ENCODE measurements at regions not wholly inside any gene's neighbourhood (a gene's known extent, or its start where the extent isn't known, plus 50 kb on each side); places are given as distances from the start of the nearest gene placed in this dataset.

DNA sequence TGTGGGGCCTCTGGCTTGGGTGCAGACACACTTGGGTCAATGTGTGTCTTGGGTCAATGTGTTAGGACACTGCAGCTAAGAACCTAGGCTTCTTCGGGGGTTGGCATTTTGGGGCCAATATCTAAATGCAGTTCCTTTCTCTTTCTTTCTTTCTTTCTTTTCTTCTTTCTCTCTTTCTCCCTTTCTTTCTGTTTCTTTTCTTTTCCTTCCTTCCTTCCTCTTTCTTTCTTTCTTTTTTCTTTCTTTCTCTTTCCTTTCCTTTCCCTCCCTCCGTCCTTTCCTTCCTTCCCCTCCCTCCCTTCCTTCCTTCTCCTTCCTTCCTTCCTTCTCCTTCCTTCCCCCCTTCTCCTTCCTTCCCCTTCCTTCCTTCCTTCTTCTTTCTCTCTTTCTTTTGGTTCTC lies 57.7 kb upstream of the OSR1 start:
- no peaks in the 10 kb centered on the region for H3K4me1 ChIP-seq (ENCODE audit: insufficient read depth, insufficient read length)
- H3K4me3 ChIP-seq (ENCODE audit: insufficient read length, low read depth) = no peak overlapping the region
- H3K27me3 ChIP-seq (ENCODE audit: insufficient read depth, insufficient read length) = no peaks in the 10 kb centered on the region
- no peak for DNase-seq (ENCODE audit: low read depth, low spot score)
- no peak overlapping the region for H3K9ac ChIP-seq (ENCODE audit: insufficient read length, low read depth)
- TF ChIP-seq YY1 (IDR thresholded peaks at IDR 0.05; ENCODE audit: insufficient read depth, insufficient read length) (no peak), ZNF274 (IDR thresholded peaks at IDR 0.05; ENCODE audit: low read depth, low read length) (no peak), SUZ12 (IDR thresholded peaks at IDR 0.05; ENCODE audit: extremely low read depth, insufficient read depth, insufficient read length) (no peak)
- H3K36me3 ChIP-seq (ENCODE audit: insufficient read depth, insufficient read length, low read length) = no peaks in the 10 kb centered on the region
- H3K9me3 ChIP-seq (ENCODE audit: insufficient read depth, low read length) = no peaks in the 10 kb centered on the region

DNA sequence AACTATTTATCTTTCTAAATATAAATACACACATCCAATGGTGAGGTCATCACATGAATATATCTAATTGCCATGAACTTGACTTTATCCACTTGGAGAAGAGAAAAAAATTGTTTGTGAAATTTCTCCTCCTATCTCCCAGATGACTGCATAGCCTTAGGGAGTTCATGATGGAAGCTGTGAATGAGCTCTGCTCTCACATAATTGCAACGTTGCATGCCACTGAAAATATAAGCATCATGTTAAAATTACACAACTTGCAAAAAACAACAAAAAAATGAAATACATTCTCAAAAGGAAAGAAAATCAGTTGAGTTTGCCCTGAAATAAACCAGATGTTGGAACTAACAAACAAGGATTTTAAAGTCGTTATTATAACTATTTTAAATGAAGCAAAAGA lies 50.6 kb upstream of the OSR1 start:
- no peak overlapping the region for H3K4me3 ChIP-seq (ENCODE audit: insufficient read length, low read depth)
- no peaks in the 10 kb centered on the region for H3K9me3 ChIP-seq (ENCODE audit: insufficient read depth, low read length)
- no peaks in the 10 kb centered on the region for H3K36me3 ChIP-seq (ENCODE audit: insufficient read depth, insufficient read length, low read length)
- no peak for TF ChIP-seq YY1 (IDR thresholded peaks at IDR 0.05; ENCODE audit: insufficient read depth, insufficient read length)
- TF ChIP-seq SUZ12 (IDR thresholded peaks at IDR 0.05; ENCODE audit: extremely low read depth, insufficient read depth, insufficient read length) = no peak
- no peak for TF ChIP-seq ZNF274 (IDR thresholded peaks at IDR 0.05; ENCODE audit: low read depth, low read length)
- no peaks in the 10 kb centered on the region for H3K27me3 ChIP-seq (ENCODE audit: insufficient read depth, insufficient read length)
- H3K9ac ChIP-seq (ENCODE audit: insufficient read length, low read depth) = no peak overlapping the region
- no peaks in the 10 kb centered on the region for H3K4me1 ChIP-seq (ENCODE audit: insufficient read depth, insufficient read length)
- no peak for DNase-seq (ENCODE audit: low read depth, low spot score)

DNA sequence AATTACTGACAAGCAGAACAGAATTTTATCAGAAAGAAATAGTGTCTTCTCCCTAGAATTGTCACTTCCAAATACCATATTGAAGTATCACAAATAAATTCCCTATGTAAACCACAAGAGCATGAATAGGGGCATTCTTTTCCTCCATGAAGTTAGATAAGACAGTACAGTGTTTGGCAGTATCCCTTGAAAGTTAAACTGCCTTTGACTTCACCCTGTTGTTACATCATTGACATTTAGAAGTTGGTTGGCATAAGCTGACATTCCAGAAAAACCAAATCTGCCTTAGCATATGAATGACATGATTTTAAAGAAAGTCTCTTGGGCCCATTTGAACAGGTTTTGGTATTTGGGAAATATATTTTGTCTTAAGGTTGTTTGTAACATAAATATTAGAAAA lies 50.2 kb upstream of the OSR1 start:
- Histone ChIP-seq H3K9me3 (ENCODE audit: insufficient read depth, low read length) (no peaks in the 10 kb centered on the region), H3K36me3 (ENCODE audit: insufficient read depth, insufficient read length, low read length) (no peaks in the 10 kb centered on the region), H3K27me3 (ENCODE audit: insufficient read depth, insufficient read length) (no peaks in the 10 kb centered on the region), H3K9ac (ENCODE audit: insufficient read length, low read depth) (no peak overlapping the region), H3K4me3 (ENCODE audit: insufficient read length, low read depth) (no peak overlapping the region), H3K4me1 (ENCODE audit: insufficient read depth, insufficient read length) (no peaks in the 10 kb centered on the region)
- no peak for TF ChIP-seq ZNF274 (IDR thresholded peaks at IDR 0.05; ENCODE audit: low read depth, low read length)
- no peak for TF ChIP-seq SUZ12 (IDR thresholded peaks at IDR 0.05; ENCODE audit: extremely low read depth, insufficient read depth, insufficient read length)
- TF ChIP-seq YY1 (IDR thresholded peaks at IDR 0.05; ENCODE audit: insufficient read depth, insufficient read length) = no peak
- no peak for DNase-seq (ENCODE audit: low read depth, low spot score)
